Upper lobe of right lung (tissue), 1 donor: ENCODE measurements at regions not wholly inside any gene's neighbourhood (a gene's known extent, or its start where the extent isn't known, plus 50 kb on each side); places are given as distances from the start of the nearest gene placed in this dataset.

ENCODE experiments used
- ATAC-seq: fragments of 200-7000 bp; cut with Tn5 transposase; one replicate; pipeline ENCODE4 v1.9.1; 2020; ENCODE audit warnings: mild to moderate bottlenecking, moderate library complexity
- DNase-seq: peaks from one replicate; pipeline ENCODE4 v3.0.0-alpha.2; 2020
- H3K27ac ChIP-seq: fragments of 200-600 bp; one replicate; pipeline ENCODE4 v1.8.0; 2022
- H3K27me3 ChIP-seq: fragments of 200-600 bp; one replicate; pipeline ENCODE4 v1.8.0; 2022; ENCODE audit warnings: mild to moderate bottlenecking
- H3K36me3 ChIP-seq: fragments of 200-600 bp; one replicate; pipeline ENCODE4 v1.8.0; 2022
- H3K4me1 ChIP-seq: fragments of 200-600 bp; one replicate; pipeline ENCODE4 v1.8.0; 2022
- H3K4me3 ChIP-seq: fragments of 200-600 bp; one replicate; pipeline ENCODE4 v1.8.0; 2022; ENCODE audit warnings: mild to moderate bottlenecking
- H3K9me3 ChIP-seq: fragments of 200-600 bp; one replicate; pipeline ENCODE4 v1.8.0; 2022
- intact Hi-C: fragments of 100-400 bp; cut with DNase I; formaldehyde crosslinking; loops from one replicate; pipeline ENCODE4 v1.11.0; 2022
- TF ChIP-seq, protein P1 (sequence below): fragments of 200-600 bp; IDR thresholded peaks from one replicate; pipeline ENCODE4 v1.8.0; 2022; ENCODE audit warnings: antibody characterized with exemption
- donor health status: DM: no; HTN: yes; CAD: no; lungs with severe emphysema.

DNA sequence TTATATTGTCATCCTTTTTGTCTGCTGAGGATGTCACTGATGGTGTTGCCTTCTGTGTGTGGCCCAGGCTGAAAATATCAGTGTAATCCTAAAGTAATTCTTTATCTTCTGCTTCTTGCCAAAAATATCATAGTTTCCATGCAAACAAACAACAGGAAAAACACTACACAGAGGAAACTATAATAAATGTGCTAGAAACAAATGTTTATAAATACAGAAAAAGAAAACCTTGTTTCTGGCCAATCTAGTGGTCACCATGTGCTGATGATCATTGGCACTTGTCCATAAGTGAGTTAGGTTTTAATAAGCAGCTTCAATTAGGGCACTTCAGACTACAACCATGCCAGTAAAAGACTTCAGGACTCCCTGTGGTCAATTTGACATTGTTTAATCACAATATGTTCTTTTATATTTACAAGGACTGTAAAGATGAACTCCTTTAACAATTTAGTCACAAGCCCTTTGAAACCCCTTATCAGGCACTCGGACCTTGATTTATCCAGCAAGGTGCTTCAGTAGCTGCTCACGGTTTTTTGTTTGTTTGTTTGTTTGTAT, 124.8 kb downstream of the TMTC3 start:
- no peaks in the 10 kb centered on the region for H3K4me1 ChIP-seq
- ATAC-seq: no peak
- no peaks in the 10 kb centered on the region for H3K9me3 ChIP-seq
- TF ChIP-seq, protein P1, sequence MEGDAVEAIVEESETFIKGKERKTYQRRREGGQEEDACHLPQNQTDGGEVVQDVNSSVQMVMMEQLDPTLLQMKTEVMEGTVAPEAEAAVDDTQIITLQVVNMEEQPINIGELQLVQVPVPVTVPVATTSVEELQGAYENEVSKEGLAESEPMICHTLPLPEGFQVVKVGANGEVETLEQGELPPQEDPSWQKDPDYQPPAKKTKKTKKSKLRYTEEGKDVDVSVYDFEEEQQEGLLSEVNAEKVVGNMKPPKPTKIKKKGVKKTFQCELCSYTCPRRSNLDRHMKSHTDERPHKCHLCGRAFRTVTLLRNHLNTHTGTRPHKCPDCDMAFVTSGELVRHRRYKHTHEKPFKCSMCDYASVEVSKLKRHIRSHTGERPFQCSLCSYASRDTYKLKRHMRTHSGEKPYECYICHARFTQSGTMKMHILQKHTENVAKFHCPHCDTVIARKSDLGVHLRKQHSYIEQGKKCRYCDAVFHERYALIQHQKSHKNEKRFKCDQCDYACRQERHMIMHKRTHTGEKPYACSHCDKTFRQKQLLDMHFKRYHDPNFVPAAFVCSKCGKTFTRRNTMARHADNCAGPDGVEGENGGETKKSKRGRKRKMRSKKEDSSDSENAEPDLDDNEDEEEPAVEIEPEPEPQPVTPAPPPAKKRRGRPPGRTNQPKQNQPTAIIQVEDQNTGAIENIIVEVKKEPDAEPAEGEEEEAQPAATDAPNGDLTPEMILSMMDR: no peak
- DNase-seq: no peak
- no peak overlapping the region for H3K4me3 ChIP-seq
- intact Hi-C loops: no loop called here
- H3K27ac ChIP-seq: no peak overlapping the region
- no peaks in the 10 kb centered on the region for H3K27me3 ChIP-seq
- H3K36me3 ChIP-seq: no peaks in the 10 kb centered on the region

DNA sequence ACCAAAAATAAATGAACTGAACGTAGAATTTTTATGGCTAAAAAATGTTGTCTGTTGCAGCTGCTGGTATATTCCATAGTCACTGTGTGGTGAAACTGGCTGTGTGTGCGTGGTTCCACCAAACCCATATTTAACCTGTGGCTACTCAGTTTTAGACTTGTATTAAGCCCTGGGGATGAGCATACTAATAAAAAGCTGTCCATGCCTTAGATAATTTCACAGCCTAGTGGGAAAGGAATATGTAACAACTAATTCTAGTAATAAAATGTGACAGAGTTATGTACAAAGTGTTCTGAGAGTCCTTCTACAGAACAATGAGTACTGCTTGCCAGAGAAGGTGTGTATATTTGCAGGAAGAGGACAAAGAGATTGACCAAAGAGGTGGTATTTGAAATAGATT, 125.5 kb downstream of the TMTC3 start:
- intact Hi-C loops: no loop called here
- TF ChIP-seq, protein P1: no peak
- no peaks in the 10 kb centered on the region for H3K4me1 ChIP-seq
- ATAC-seq: no peak
- no peak overlapping the region for H3K27ac ChIP-seq
- H3K9me3 ChIP-seq: no peaks in the 10 kb centered on the region
- no peak for DNase-seq
- no peaks in the 10 kb centered on the region for H3K36me3 ChIP-seq
- H3K27me3 ChIP-seq: no peaks in the 10 kb centered on the region
- no peak overlapping the region for H3K4me3 ChIP-seq

DNA sequence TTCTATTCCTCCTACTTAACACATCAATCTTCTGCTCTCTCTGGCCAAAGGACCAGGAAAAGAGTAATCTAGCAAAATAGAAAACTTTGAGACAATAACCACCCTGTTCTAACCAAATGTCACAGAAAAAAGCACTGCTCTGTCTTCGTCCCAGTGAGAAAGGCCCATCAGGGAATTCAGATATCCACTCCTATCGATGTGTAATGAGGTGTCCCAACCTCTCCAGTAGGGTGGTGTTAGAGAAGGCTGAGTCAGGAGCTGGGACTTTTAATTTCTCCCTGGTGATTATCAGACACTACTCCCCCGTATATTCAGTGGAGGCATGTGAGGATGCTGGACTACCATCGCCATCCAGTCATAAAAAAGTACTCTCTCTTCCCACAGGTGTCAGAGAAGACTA, 130.3 kb downstream of the TMTC3 start:
- Histone ChIP-seq H3K4me3 (no peak overlapping the region), H3K4me1 (no peaks in the 10 kb centered on the region), H3K27ac (no peak overlapping the region), H3K9me3 (no peaks in the 10 kb centered on the region), H3K36me3 (no peaks in the 10 kb centered on the region), H3K27me3 (no peaks in the 10 kb centered on the region)
- DNase-seq (no peak), ATAC-seq (no peak)
- TF ChIP-seq, protein P1: no peak
- intact Hi-C loops: no loop called here

DNA sequence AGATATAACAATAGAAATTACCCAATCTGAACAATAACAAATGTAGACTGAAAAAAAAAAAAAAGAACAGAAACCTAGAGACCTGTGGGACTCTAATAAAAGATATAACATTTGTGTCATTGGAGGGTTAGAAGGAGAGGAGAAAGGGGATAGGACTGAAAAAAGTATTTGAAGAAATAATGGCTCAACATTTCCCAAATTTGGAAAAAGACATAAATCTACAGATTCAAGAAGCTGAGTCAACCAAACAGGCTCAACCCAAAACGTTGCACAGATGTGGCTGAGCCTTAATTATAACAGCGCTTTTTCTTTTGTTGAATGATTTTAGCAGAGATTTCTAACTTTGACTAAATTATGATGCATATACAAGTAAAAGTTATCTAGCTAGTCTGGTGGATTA, 131.3 kb downstream of the TMTC3 start:
- no peaks in the 10 kb centered on the region for H3K36me3 ChIP-seq
- H3K4me1 ChIP-seq: no peaks in the 10 kb centered on the region
- intact Hi-C loops: no loop called here
- TF ChIP-seq, protein P1: no peak
- no peak for DNase-seq
- H3K27ac ChIP-seq: no peak overlapping the region
- H3K9me3 ChIP-seq: no peaks in the 10 kb centered on the region
- H3K4me3 ChIP-seq: no peak overlapping the region
- ATAC-seq: no peak
- H3K27me3 ChIP-seq: no peaks in the 10 kb centered on the region

DNA sequence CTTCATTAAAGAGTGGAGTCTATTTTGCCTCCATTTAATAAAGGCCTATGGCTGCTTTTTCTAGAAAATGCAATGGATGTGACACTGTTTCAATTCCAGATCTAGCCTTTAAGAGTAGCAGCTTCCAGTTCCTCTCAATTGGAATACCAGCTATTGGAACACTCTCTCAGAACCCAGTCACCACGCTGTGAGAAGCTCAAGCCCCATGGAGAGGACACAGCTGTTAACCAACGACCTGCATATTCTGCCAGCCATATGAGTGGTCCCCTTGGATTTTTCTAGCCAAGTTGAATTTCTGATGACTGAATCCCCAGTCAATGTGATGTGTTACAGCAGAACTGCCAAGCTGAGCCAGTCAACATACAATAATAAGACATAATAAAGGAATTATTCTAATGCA, 131.8 kb downstream of the TMTC3 start:
- H3K36me3 ChIP-seq: no peaks in the 10 kb centered on the region
- DNase-seq (no peak), ATAC-seq (no peak)
- no peaks in the 10 kb centered on the region for H3K27me3 ChIP-seq
- H3K27ac ChIP-seq: no peak overlapping the region
- no peaks in the 10 kb centered on the region for H3K9me3 ChIP-seq
- H3K4me3 ChIP-seq: no peak overlapping the region
- TF ChIP-seq, protein P1: no peak
- intact Hi-C loops: no loop called here
- no peaks in the 10 kb centered on the region for H3K4me1 ChIP-seq

DNA sequence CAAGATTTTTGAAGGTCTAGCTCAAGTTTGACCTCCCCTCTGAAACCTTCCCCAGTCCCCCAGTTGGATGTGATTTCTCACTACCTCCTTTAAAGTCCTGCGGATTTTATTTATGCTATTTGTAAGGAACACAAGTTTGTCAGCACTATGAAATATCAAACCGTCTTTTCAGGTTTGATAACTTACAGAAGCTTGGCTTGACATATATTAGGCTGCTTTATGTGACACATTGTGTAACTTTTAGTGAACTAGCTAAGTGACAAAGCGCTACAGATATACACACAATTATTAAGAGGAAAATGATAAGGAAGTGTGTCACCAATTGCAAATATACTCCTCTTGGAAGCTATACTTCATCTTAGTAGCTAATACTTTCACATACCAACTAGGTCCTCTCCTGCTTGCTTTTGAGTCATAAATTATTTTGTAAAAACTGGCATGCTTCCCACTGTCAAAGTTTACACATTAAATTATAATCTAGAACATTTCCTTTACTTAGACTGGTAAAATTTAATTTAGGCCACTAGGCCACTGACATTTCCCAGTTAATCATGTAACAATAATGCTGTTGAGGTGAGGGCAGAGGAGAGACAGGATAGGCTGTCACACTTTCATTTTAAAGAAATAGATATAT, 149.5 kb downstream of the TMTC3 start:
- Histone ChIP-seq H3K4me1 (no peaks in the 10 kb centered on the region), H3K27ac (no peak overlapping the region), H3K4me3 (no peak overlapping the region), H3K36me3 (no peaks in the 10 kb centered on the region), H3K27me3 (no peaks in the 10 kb centered on the region), H3K9me3 (no peaks in the 10 kb centered on the region)
- DNase-seq: no peak
- intact Hi-C loops: no loop called here
- ATAC-seq: no peak
- TF ChIP-seq, protein P1: no peak
